Muscle layer of duodenum (tissue), 2 donors: ENCODE measurements at regions not wholly inside any gene's neighbourhood (a gene's known extent, or its start where the extent isn't known, plus 50 kb on each side); places are given as distances from the start of the nearest gene placed in this dataset.

Experiments used
- H3K27ac ChIP-seq: one replicate; pipeline ENCODE4 v1.7.0; 2013; ENCODE audit warnings: mild to moderate bottlenecking, low read length
- H3K27me3 ChIP-seq: one replicate; pipeline ENCODE4 v1.7.0; 2013; ENCODE audit warnings: low read depth, mild to moderate bottlenecking, control low read depth, low read length
- H3K36me3 ChIP-seq, 2 donors: one replicate each; pipeline ENCODE4 v1.7.0; 2013; ENCODE audit warnings: low read length in 2 of 2, control low read depth in 1 of 2, mild to moderate bottlenecking in 1 of 2; ENCODE audit not compliant: insufficient read depth in 2 of 2, control insufficient read depth in 1 of 2
- H3K4me1 ChIP-seq, 2 donors: one replicate each; pipeline ENCODE4 v1.7.0; 2013; ENCODE audit warnings: low read length in 2 of 2, mild to moderate bottlenecking in 2 of 2, control low read depth in 1 of 2, moderate library complexity in 1 of 2; ENCODE audit not compliant: insufficient read depth in 2 of 2, control insufficient read depth in 1 of 2
- H3K4me3 ChIP-seq, 2 donors: one replicate each; pipeline ENCODE4 v1.7.0; 2013; ENCODE audit warnings: low read length in 2 of 2, low read depth in 1 of 2, mild to moderate bottlenecking in 1 of 2
- H3K9me3 ChIP-seq, 2 donors: one replicate each; pipeline ENCODE4 v1.7.0; 2013; ENCODE audit warnings: low read length in 2 of 2, control low read depth in 1 of 2, mild to moderate bottlenecking in 1 of 2; ENCODE audit not compliant: control insufficient read depth in 1 of 2
- donor health status: healthy.

- Histone ChIP-seq H3K4me1 (no peaks in the 10 kb centered on the region), H3K27me3 (no peaks in the 10 kb centered on the region), H3K36me3 (no peaks in the 10 kb centered on the region), H3K9me3 (no peaks in the 10 kb centered on the region), H3K4me3 (no peak overlapping the region), H3K27ac (no peak overlapping the region)
Observed at GRCh38 chr5:68137511-68138140, 77.9 kb upstream of the PIK3R1 start.

DNA sequence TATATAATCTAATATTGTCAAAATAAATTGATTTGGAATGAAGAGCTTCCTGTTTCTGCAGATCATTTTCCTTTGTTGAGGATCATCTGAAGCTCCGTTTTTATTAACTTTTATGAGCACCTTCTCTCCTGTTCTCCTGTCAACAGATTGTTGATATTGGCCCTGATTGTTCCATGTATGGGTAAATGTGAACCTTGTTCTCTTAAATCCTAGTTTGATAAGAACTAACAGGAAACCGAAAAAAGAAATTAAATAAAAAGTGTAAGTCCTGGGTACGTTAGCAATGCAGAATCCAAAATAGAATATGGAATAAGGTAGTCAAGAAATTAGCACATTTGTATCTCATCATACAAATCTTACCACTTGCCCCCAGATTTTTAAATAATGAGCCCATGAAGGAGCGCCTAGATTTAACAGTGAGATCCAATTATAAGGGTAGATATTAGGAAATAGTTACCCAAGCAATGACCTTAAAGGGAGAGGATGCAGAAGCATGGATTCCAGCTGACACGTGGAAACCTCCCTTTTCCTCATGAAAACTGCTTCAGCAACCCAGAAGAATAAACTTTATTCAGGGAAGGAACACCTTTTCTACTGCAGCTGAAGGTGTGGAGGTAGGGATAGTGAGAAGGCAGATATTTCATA lies 80.8 kb upstream of the PIK3R1 start:
- Histone ChIP-seq H3K9me3 (no peaks in the 10 kb centered on the region), H3K4me1 (no peaks in the 10 kb centered on the region), H3K36me3 (no peaks in the 10 kb centered on the region), H3K27ac (no peak overlapping the region), H3K4me3 (no peak overlapping the region), H3K27me3 (no peaks in the 10 kb centered on the region)

GRCh38 chr5:68134033-68134668 lies 81.4 kb upstream of the PIK3R1 start:
- Histone ChIP-seq H3K9me3 (no peaks in the 10 kb centered on the region), H3K4me3 (no peak overlapping the region), H3K36me3 (no peaks in the 10 kb centered on the region), H3K4me1 (no peaks in the 10 kb centered on the region), H3K27ac (no peak overlapping the region), H3K27me3 (no peaks in the 10 kb centered on the region)

DNA sequence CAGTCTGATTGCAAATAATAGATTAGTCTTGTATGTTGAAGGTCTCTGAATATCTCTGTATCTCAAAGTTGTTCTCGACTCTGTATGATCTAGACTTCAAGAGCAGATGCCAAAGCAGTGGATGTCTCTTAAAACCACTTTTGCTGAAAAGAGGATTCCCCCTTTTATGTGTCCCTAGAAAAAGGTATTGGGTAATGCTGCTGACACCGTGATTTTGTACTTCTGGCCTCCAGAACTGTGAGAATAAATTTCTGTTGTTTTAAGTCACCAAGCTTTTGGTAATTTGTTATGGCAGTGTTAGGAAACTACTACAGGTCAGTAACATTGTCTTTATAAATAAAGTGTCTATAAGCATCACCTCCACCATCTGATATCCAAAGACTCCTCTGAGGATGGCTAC lies 85.3 kb upstream of the PIK3R1 start:
- Histone ChIP-seq H3K4me3 (no peak overlapping the region), H3K36me3 (no peaks in the 10 kb centered on the region), H3K4me1 (no peaks in the 10 kb centered on the region), H3K27me3 (no peaks in the 10 kb centered on the region), H3K9me3 (no peaks in the 10 kb centered on the region), H3K27ac (no peak overlapping the region)

DNA sequence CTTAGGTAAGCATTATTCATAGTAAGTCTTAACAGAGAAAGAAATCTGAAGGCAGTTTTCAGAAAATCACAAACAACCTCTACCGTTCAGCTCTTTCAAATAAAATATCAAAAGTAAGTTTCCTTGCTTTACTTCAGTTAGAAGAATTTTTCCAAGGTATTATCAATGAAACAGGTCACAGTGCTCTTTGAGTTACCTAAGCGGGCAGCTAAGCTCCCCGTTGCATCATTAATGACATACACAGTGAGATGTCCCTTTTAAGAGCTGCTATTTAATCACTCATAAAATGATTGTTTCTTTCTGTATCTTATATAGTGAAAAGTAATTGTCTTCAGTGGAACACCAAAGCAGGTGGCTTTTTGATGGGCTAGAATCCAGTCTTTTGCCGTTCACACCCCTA lies 86.2 kb upstream of the PIK3R1 start:
- Histone ChIP-seq H3K4me3 (no peak overlapping the region), H3K27me3 (no peaks in the 10 kb centered on the region), H3K27ac (no peak overlapping the region), H3K9me3 (no peaks in the 10 kb centered on the region), H3K36me3 (no peaks in the 10 kb centered on the region), H3K4me1 (no peaks in the 10 kb centered on the region)

- H3K36me3 ChIP-seq: no peaks in the 10 kb centered on the region
- H3K4me1 ChIP-seq: no peaks in the 10 kb centered on the region
- H3K9me3 ChIP-seq: no peaks in the 10 kb centered on the region
- no peak overlapping the region for H3K27ac ChIP-seq
- H3K4me3 ChIP-seq: no peak overlapping the region
- no peaks in the 10 kb centered on the region for H3K27me3 ChIP-seq
Observed at GRCh38 chr5:68126886-68127285, 88.7 kb upstream of the PIK3R1 start.

GRCh38 chr5:68122439-68123328 lies 92.9 kb upstream of the PIK3R1 start:
- Histone ChIP-seq H3K4me1 (no peaks in the 10 kb centered on the region), H3K27ac (no peak overlapping the region)

GRCh38 chr5:68116868-68117411 lies 98.6 kb upstream of the PIK3R1 start:
- H3K4me1 ChIP-seq: no peaks in the 10 kb centered on the region
- no peaks in the 10 kb centered on the region for H3K27me3 ChIP-seq
- no peak overlapping the region for H3K27ac ChIP-seq
- no peaks in the 10 kb centered on the region for H3K9me3 ChIP-seq
- no peak overlapping the region for H3K4me3 ChIP-seq
- no peaks in the 10 kb centered on the region for H3K36me3 ChIP-seq

More at GRCh38 chr5:68122439-68123328, 92.9 kb upstream of the PIK3R1 start:
- H3K4me3 ChIP-seq: no peak overlapping the region
- H3K36me3 ChIP-seq: no peaks in the 10 kb centered on the region
- no peaks in the 10 kb centered on the region for H3K27me3 ChIP-seq
- H3K9me3 ChIP-seq: no peaks in the 10 kb centered on the region

- H3K27ac ChIP-seq: no peak overlapping the region
- H3K9me3 ChIP-seq: no peaks in the 10 kb centered on the region
- no peak overlapping the region for H3K4me3 ChIP-seq
- no peaks in the 10 kb centered on the region for H3K36me3 ChIP-seq
- no peaks in the 10 kb centered on the region for H3K27me3 ChIP-seq
- H3K4me1 ChIP-seq: no peaks in the 10 kb centered on the region
Observed at GRCh38 chr5:68116408-68116807, 99.1 kb upstream of the PIK3R1 start.

DNA sequence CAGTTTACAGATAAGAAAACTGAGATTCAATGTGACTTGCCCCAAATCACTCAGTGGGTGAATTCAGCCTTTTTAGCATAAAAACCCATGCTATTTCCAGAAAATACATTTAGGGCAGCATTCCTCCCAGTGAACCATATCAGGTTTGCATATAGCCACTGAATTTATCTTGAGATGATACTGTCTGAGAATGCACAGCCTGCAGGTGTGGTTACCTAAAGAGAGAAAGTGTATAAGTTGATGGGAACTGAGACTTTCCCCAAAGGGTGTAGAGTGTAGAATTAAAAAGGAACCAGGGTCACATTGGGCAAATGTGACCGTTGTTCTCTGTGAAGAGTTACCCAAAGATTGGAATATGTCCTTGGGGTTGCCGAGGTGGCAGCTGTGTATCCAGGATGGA lies 100.0 kb upstream of the PIK3R1 start:
- H3K27me3 ChIP-seq: no peaks in the 10 kb centered on the region

More for the DNA sequence above, 100.0 kb upstream of the PIK3R1 start:
- H3K4me3 ChIP-seq: no peak overlapping the region
- H3K9me3 ChIP-seq: no peaks in the 10 kb centered on the region
- H3K4me1 ChIP-seq: no peaks in the 10 kb centered on the region
- H3K27ac ChIP-seq: no peak overlapping the region
- no peaks in the 10 kb centered on the region for H3K36me3 ChIP-seq
